Trophoblast cell (in vitro differentiated cells and primary cell): ENCODE measurements at regions not wholly inside any gene's neighbourhood (a gene's known extent, or its start where the extent isn't known, plus 50 kb on each side); places are given as distances from the start of the nearest gene placed in this dataset.

Source experiments
- DNase-seq, 2 donors: peaks; one replicate each; pipeline ENCODE4 v3.0.0-alpha.2; 2016
- H2AFZ ChIP-seq: 2 replicates; pipeline ENCODE4 v1.6.1; 2013; ENCODE audit warnings: low read length, moderate library complexity, mild to moderate bottlenecking; ENCODE audit not compliant: insufficient read depth, poor library complexity
- H2AK5ac ChIP-seq: 2 replicates; pipeline ENCODE4 v1.6.1; 2013; ENCODE audit warnings: mild to moderate bottlenecking, low read length
- H2BK120ac ChIP-seq: 2 replicates; pipeline ENCODE4 v1.6.1; 2013; ENCODE audit warnings: low read length, mild to moderate bottlenecking, moderate library complexity; ENCODE audit not compliant: insufficient read depth, poor library complexity
- H2BK12ac ChIP-seq: 2 replicates; pipeline ENCODE4 v1.6.1; 2013; ENCODE audit warnings: mild to moderate bottlenecking, low read length, moderate library complexity
- H2BK5ac ChIP-seq: 2 replicates; pipeline ENCODE4 v1.6.1; 2013; ENCODE audit warnings: low read length, low read depth, moderate library complexity, mild to moderate bottlenecking; ENCODE audit not compliant: poor library complexity
- H3K14ac ChIP-seq: 2 replicates; pipeline ENCODE4 v1.6.1; 2013; ENCODE audit warnings: mild to moderate bottlenecking, low read length
- H3K18ac ChIP-seq: 2 replicates; pipeline ENCODE4 v1.6.1; 2013; ENCODE audit warnings: mild to moderate bottlenecking, low read length
- H3K23ac ChIP-seq: 2 replicates; pipeline ENCODE4 v1.6.1; 2013; ENCODE audit warnings: low read length
- H3K27ac ChIP-seq: 2 replicates; pipeline ENCODE4 v1.5.1; 2013; ENCODE audit warnings: low read depth, mild to moderate bottlenecking, inconsistent platforms, low read length, moderate library complexity
- H3K27me3 ChIP-seq: 2 replicates; pipeline ENCODE4 v1.6.1; 2013; ENCODE audit warnings: inconsistent platforms, mild to moderate bottlenecking, low read length, moderate library complexity; ENCODE audit not compliant: insufficient read depth
- H3K36me3 ChIP-seq, 2 experiments: 1 replicate in 1 of 2; 2 replicates in 1 of 2; pipeline ENCODE4 v1.6.1; 2013; ENCODE audit warnings: low read length in 2 of 2, mild to moderate bottlenecking in 2 of 2, moderate library complexity in 1 of 2; ENCODE audit not compliant: insufficient read depth in 2 of 2, control insufficient read depth in 1 of 2
- H3K4ac ChIP-seq: 2 replicates; pipeline ENCODE4 v1.6.1; 2013; ENCODE audit warnings: low read depth, mild to moderate bottlenecking, low read length, moderate library complexity
- H3K4me1 ChIP-seq, 2 experiments: 1 replicate in 1 of 2; 2 replicates in 1 of 2; pipeline ENCODE4 v1.6.1; 2013; ENCODE audit warnings: low read length in 2 of 2, mild to moderate bottlenecking in 2 of 2, moderate library complexity in 1 of 2; ENCODE audit not compliant: insufficient read depth in 2 of 2, control insufficient read depth in 1 of 2
- H3K4me2 ChIP-seq: 2 replicates; pipeline ENCODE4 v1.6.1; 2013; ENCODE audit warnings: inconsistent platforms, mild to moderate bottlenecking, low read length, moderate library complexity
- H3K4me3 ChIP-seq: 2 replicates; pipeline ENCODE4 v1.5.1; 2013; ENCODE audit warnings: mild to moderate bottlenecking, low read depth, low read length, inconsistent platforms
- H3K79me1 ChIP-seq: one replicate; pipeline ENCODE4 v1.6.1; 2013; ENCODE audit warnings: low read length
- H3K79me2 ChIP-seq: 2 replicates; pipeline ENCODE4 v1.6.1; 2013; ENCODE audit warnings: low read length, mild to moderate bottlenecking; ENCODE audit not compliant: control insufficient read depth, insufficient read depth, poor library complexity
- H3K9ac ChIP-seq: 2 replicates; pipeline ENCODE4 v1.6.1; 2013; ENCODE audit warnings: mild to moderate bottlenecking, low read length
- H3K9me3 ChIP-seq: 2 replicates; pipeline ENCODE4 v1.6.1; 2013; ENCODE audit warnings: low read depth, mild to moderate bottlenecking, control low read depth, inconsistent platforms, low read length; ENCODE audit not compliant: insufficient read depth
- H4K12ac ChIP-seq: 2 replicates; pipeline ENCODE4 v1.6.1; 2013; ENCODE audit warnings: low read depth, mild to moderate bottlenecking, low read length, moderate library complexity
- H4K8ac ChIP-seq: 2 replicates; pipeline ENCODE4 v1.6.1; 2013; ENCODE audit warnings: low read depth, mild to moderate bottlenecking, low read length, moderate library complexity
- H4K91ac ChIP-seq: one replicate; pipeline ENCODE4 v1.6.1; 2013; ENCODE audit warnings: low read depth, mild to moderate bottlenecking, low read length, moderate library complexity
- WGBS: extraction: QIAGEN DNeasy Blood & Tissue Kit; methylation state at CpG from one replicate; pipeline ENCODE4 v1.1.7; 2013; ENCODE audit warnings: missing lambda C conversion rate; ENCODE audit not compliant: insufficient read length, insufficient coverage; ENCODE audit errors: extremely low coverage; 5-methylcytosine and 5-hydroxymethylcytosine counted together

DNA sequence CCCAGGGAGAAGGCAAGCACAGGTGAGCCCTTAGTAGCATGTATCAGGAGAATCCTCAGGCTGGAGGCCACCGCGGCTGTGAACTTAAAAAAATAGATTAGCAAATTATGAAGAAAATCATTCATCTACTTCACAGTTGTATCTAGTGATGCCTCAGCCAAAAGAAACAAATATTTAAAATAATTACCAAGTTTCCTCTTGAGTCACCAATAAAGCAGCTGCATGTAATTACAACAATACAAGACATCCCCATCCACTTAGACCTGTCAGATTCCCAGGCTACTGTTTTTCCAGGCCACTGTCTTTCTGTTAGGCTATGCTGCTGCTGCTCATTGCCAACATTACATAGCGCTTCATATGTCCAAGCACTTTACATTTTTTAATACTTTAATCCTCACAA is 54.6 kb upstream of the PHLPP1 start:
- H3K4ac ChIP-seq: no peak overlapping the region
- H3K79me2 ChIP-seq: no peaks in the 10 kb centered on the region
- no peak overlapping the region for H2BK5ac ChIP-seq
- no peak overlapping the region for H3K9ac ChIP-seq
- H3K4me2 ChIP-seq: no peak overlapping the region
- H3K9me3 ChIP-seq: no peaks in the 10 kb centered on the region
- H3K79me1 ChIP-seq: peaks cover 10% of the 10 kb centered on the region
- H3K4me3 ChIP-seq: no peak overlapping the region
- H3K27me3 ChIP-seq: no peaks in the 10 kb centered on the region
- no peak overlapping the region for H4K12ac ChIP-seq
- no peaks in the 10 kb centered on the region for H3K36me3 ChIP-seq
- WGBS: no CpG with 5 or more reads among the region's 3 CpGs
- H3K27ac ChIP-seq: no peak overlapping the region
- H2AFZ ChIP-seq: no peak overlapping the region
- no peak overlapping the region for H4K8ac ChIP-seq
- no peak overlapping the region for H2BK12ac ChIP-seq
- H3K18ac ChIP-seq: no peak overlapping the region
- H2AK5ac ChIP-seq: no peak overlapping the region
- H2BK120ac ChIP-seq: no peak overlapping the region
- no peak overlapping the region for H3K23ac ChIP-seq
- no peak overlapping the region for H3K14ac ChIP-seq
- H4K91ac ChIP-seq: no peak overlapping the region
- no peak for DNase-seq
- peaks cover 10 to 23% of the 10 kb centered on the region in 2 experiments for H3K4me1 ChIP-seq

DNA sequence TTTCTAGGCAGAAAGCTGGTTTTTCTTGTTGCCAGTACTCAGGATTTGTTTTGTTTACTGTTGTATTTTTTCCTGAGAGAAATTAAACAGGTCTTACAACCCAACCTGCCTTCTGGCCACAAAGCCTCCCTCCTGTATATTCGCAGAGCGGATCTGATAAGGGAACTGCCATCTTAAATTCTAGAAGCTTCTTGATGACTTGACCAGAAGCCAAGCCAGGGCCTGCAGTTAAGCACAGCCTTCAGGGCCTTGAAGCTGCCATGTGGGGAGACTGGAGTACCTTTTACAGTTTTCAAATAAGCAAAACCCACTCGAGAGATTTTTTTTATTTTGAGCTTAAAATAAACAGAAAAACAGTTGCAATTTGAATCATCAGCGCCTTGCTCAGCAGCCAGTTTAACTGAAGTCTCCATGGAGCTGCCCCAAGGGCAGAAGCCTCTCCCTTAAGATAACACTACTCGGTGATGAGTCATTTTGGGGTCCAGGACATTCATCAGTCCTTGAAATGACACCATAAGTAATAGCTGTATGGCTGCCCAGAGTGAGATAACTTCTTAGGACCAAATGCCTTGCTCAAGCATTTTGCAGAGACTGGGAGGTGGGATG is 51.5 kb upstream of the PHLPP1 start:
- Histone ChIP-seq H3K4me3 (no peak overlapping the region), H3K4ac (no peak overlapping the region)
- no CpG with 5 or more reads among the region's 5 CpGs for WGBS

DNA sequence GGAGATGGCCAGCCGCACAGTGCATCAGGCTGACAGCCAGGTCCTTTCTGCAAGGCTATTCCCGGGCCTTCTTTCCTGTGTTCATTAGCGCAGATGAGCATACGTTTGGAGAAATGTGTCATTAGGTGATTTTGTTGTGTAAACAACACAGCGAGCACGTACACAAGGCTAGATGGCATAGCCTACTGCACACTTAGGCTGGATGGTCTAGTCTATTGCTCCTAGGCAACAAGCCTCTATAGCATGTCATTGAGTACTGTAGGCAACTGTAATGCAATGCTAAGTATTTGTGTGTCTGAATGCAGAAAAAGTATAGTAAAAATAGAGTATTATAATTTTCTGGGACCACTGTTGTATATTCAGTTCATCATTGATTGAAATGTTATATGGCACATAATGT is 50.9 kb upstream of the PHLPP1 start:
- H3K79me1 ChIP-seq: peaks cover 10% of the 10 kb centered on the region
- H2AK5ac ChIP-seq: no peak overlapping the region
- no peak overlapping the region for H2AFZ ChIP-seq
- no peak overlapping the region for H3K14ac ChIP-seq
- peak overlapping the region; percentile 34 for H3K27ac ChIP-seq
- no peaks in the 10 kb centered on the region for H3K9me3 ChIP-seq
- H3K4me3 ChIP-seq: no peak overlapping the region
- H3K27me3 ChIP-seq: no peaks in the 10 kb centered on the region
- DNase-seq: peak; percentile 31 to 70
- H2BK12ac ChIP-seq: no peak overlapping the region
- H3K23ac ChIP-seq: no peak overlapping the region
- no peak overlapping the region for H4K12ac ChIP-seq
- H3K79me2 ChIP-seq: no peaks in the 10 kb centered on the region
- no peaks in the 10 kb centered on the region for H3K36me3 ChIP-seq
- H2BK120ac ChIP-seq: no peak overlapping the region
- H3K9ac ChIP-seq: no peak overlapping the region
- WGBS: no CpG with 5 or more reads among the region's 6 CpGs
- no peak overlapping the region for H3K18ac ChIP-seq
- no peak overlapping the region for H2BK5ac ChIP-seq
- no peak overlapping the region for H3K4me2 ChIP-seq
- H4K91ac ChIP-seq: no peak overlapping the region
- no peak overlapping the region for H3K4ac ChIP-seq
- H3K4me1 ChIP-seq: peaks cover 9 to 22% of the 10 kb centered on the region in 2 experiments
- no peak overlapping the region for H4K8ac ChIP-seq

More for the DNA sequence above, 51.5 kb upstream of the PHLPP1 start:
- peak; percentile 61 to 81 for DNase-seq
- H3K4me1 ChIP-seq: peaks cover 10 to 23% of the 10 kb centered on the region in 2 experiments
- H3K18ac ChIP-seq: no peak overlapping the region
- H3K79me1 ChIP-seq: peaks cover 10% of the 10 kb centered on the region
- H2BK12ac ChIP-seq: no peak overlapping the region
- H2AFZ ChIP-seq: peak overlapping the region; percentile 60
- no peak overlapping the region for H3K23ac ChIP-seq
- H4K8ac ChIP-seq: peak overlapping the region; percentile 49
- no peaks in the 10 kb centered on the region for H3K36me3 ChIP-seq
- no peak overlapping the region for H2BK120ac ChIP-seq
- peak overlapping the region; percentile 38 for H2BK5ac ChIP-seq
- peak overlapping the region; percentile 34 for H3K27ac ChIP-seq
- no peaks in the 10 kb centered on the region for H3K9me3 ChIP-seq
- H3K14ac ChIP-seq: no peak overlapping the region
- no peak overlapping the region for H4K91ac ChIP-seq
- H3K27me3 ChIP-seq: no peaks in the 10 kb centered on the region
- no peak overlapping the region for H2AK5ac ChIP-seq
- no peak overlapping the region for H3K4me2 ChIP-seq
- no peaks in the 10 kb centered on the region for H3K79me2 ChIP-seq
- H3K9ac ChIP-seq: no peak overlapping the region
- no peak overlapping the region for H4K12ac ChIP-seq

DNA sequence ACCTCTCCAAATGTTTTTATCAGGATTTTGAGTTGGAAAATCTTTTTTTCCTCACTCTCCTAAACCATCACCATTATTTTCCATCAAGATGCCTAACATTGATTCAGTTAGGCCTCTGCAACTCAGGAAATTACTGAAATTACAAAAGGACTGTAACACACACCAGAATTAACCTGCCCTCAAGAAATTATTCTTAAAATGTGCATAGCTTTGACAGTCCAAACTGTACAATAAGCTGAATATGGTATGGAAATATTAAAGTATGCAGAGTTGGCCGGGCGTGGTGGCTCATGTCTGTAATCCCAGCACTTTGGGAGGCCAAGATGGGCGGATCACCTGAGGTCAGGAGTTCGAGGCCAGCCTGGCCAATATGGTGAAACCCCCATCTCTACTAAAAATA is 50.2 kb upstream of the PHLPP1 start:
- Histone ChIP-seq H4K8ac (no peak overlapping the region), H4K91ac (no peak overlapping the region), H3K9ac (no peak overlapping the region), H3K4me1 (peaks cover 5 to 18% of the 10 kb centered on the region in 2 experiments), H2BK5ac (no peak overlapping the region), H3K23ac (no peak overlapping the region), H2BK120ac (no peak overlapping the region), H2AK5ac (no peak overlapping the region), H3K9me3 (no peaks in the 10 kb centered on the region), H3K27me3 (no peaks in the 10 kb centered on the region), H3K79me1 (peaks cover 10% of the 10 kb centered on the region), H2BK12ac (no peak overlapping the region), H3K4ac (no peak overlapping the region), H3K4me2 (no peak overlapping the region), H3K79me2 (no peaks in the 10 kb centered on the region), H3K18ac (no peak overlapping the region), H3K4me3 (no peak overlapping the region), H2AFZ (no peak overlapping the region), H3K14ac (no peak overlapping the region), H3K27ac (no peak overlapping the region), H3K36me3 (no peaks in the 10 kb centered on the region), H4K12ac (no peak overlapping the region)
- WGBS: no CpG with 5 or more reads among the region's 4 CpGs
- peak in 1 of 2 donors; percentile 58 for DNase-seq
